H7 (cell line): ENCODE measurements at regions not wholly inside any gene's neighbourhood (a gene's known extent, or its start where the extent isn't known, plus 50 kb on each side); places are given as distances from the start of the nearest gene placed in this dataset.

Experiments
- DNase-seq: peaks from one replicate; pipeline ENCODE4 v3.0.0; 2012
- H3K27me3 ChIP-seq: 2 replicates; pipeline ENCODE4 v1.6.0; 2011; ENCODE audit warnings: mild to moderate bottlenecking, low read length; ENCODE audit not compliant: control insufficient read depth, insufficient read depth
- H3K36me3 ChIP-seq: replicated peaks from 2 replicates; pipeline ENCODE4 v1.5.1; 2011; ENCODE audit warnings: low read length; ENCODE audit not compliant: control insufficient read depth, insufficient read depth
- H3K4me3 ChIP-seq: 2 replicates; pipeline ENCODE4 v1.5.1; 2011; ENCODE audit warnings: low read depth, mild to moderate bottlenecking, control low read depth, low read length, moderate library complexity; ENCODE audit not compliant: insufficient read depth

GRCh38 chr20:53878262-53879047 is 191.9 kb downstream of the BCAS1 start:
- no peak for DNase-seq
- H3K4me3 ChIP-seq, result no peak overlapping the region
- H3K27me3 ChIP-seq, result no peaks in the 10 kb centered on the region
- no peaks in the 10 kb centered on the region for H3K36me3 ChIP-seq

GRCh38 chr20:53876956-53877355 is 193.4 kb downstream of the BCAS1 start:
- Histone ChIP-seq H3K4me3 (no peak overlapping the region), H3K27me3 (no peaks in the 10 kb centered on the region), H3K36me3 (no peaks in the 10 kb centered on the region)
- no peak for DNase-seq

- DNase-seq, result no peak
- Histone ChIP-seq H3K27me3 (no peaks in the 10 kb centered on the region), H3K36me3 (no peaks in the 10 kb centered on the region), H3K4me3 (no peak overlapping the region)
Observed at GRCh38 chr20:53876470-53876869, 193.9 kb downstream of the BCAS1 start.

GRCh38 chr20:53875452-53875851 is 194.9 kb downstream of the BCAS1 start:
- no peak for DNase-seq
- H3K4me3 ChIP-seq, result no peak overlapping the region
- H3K36me3 ChIP-seq, result no peaks in the 10 kb centered on the region
- H3K27me3 ChIP-seq, result no peaks in the 10 kb centered on the region

DNA sequence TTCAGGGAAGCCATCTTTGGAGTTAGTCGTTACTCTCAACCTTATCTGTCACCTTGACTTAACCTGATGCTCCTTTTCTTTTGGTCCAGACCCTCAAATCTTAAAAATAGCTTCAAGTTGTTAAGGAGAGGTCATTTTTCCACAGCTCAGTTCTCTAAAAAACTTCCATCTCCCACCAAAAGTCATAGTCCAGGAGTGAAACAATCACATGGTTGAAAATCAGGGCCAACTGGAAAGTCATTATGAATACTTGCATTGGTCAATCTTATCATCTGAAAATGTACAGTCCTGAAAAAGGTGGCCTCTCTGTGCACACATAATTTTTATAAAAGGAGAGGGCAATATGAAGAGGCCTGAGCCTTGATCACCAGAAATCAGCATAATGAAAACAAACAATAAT is 195.7 kb downstream of the BCAS1 start:
- DNase-seq, result no peak
- Histone ChIP-seq H3K4me3 (no peak overlapping the region), H3K36me3 (no peaks in the 10 kb centered on the region), H3K27me3 (no peaks in the 10 kb centered on the region)

GRCh38 chr20:53874104-53874503 is 196.3 kb downstream of the BCAS1 start:
- Histone ChIP-seq H3K36me3 (no peaks in the 10 kb centered on the region), H3K27me3 (no peaks in the 10 kb centered on the region), H3K4me3 (no peak overlapping the region)
- no peak for DNase-seq

GRCh38 chr20:53873230-53873604 is 197.2 kb downstream of the BCAS1 start:
- DNase-seq, result no peak
- Histone ChIP-seq H3K36me3 (no peaks in the 10 kb centered on the region), H3K27me3 (no peaks in the 10 kb centered on the region), H3K4me3 (no peak overlapping the region)

GRCh38 chr20:53872561-53873229 is 197.7 kb downstream of the BCAS1 start:
- Histone ChIP-seq H3K36me3 (no peaks in the 10 kb centered on the region), H3K27me3 (no peaks in the 10 kb centered on the region), H3K4me3 (no peak overlapping the region)
- DNase-seq, result no peak

GRCh38 chr20:53872081-53872541 is 198.3 kb downstream of the BCAS1 start:
- H3K36me3 ChIP-seq, result no peaks in the 10 kb centered on the region
- no peaks in the 10 kb centered on the region for H3K27me3 ChIP-seq
- no peak overlapping the region for H3K4me3 ChIP-seq
- no peak for DNase-seq

- no peak overlapping the region for H3K4me3 ChIP-seq
- H3K36me3 ChIP-seq, result no peaks in the 10 kb centered on the region
Observed at GRCh38 chr20:53871541-53871940, 198.9 kb downstream of the BCAS1 start.

DNA sequence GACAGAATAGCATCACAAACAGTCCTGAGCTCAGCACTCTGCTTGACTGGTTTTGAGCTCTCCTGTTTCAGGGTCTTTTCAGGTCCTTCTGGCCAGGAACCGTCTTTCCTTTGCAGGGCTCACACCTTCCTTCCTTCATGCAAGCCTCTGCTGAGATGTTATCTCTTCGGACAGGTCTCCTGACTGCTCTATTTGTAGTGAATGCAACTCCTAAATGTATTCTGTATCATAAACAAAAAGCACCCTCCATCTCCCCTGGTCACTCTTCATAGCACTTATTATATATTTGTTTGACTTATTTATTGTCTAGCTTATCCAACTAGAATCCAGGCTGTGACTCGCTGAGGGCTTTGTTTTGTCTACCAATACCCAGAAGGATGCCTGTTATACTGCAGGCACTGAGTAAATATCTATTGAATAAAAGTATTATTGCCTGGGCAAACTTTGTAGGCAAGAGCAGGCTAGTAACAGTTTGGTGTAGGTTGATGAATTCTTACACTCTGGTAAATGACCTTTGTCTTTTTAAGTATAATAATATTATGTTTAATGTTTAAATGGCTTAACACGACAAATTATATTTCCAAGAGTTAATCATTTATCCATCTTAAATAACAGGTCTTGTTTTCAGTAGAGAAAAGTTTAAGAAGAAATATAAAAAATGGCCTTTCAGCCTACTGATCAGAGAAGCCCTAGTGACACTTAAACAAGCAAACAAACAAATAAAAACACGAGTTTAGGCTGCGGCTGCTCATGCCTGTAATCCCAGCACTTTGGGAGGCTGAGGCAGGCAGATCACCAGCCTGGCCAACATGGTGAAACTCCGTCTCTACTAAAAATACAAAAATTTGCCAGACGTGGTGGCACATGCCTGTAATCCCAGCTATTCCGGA is 199.7 kb downstream of the BCAS1 start:
- DNase-seq, result no peak
- Histone ChIP-seq H3K4me3 (no peak overlapping the region), H3K27me3 (no peaks in the 10 kb centered on the region), H3K36me3 (no peaks in the 10 kb centered on the region)

More at GRCh38 chr20:53871541-53871940, 198.9 kb downstream of the BCAS1 start:
- H3K27me3 ChIP-seq, result no peaks in the 10 kb centered on the region
- DNase-seq, result no peak

- H3K4me3 ChIP-seq, result no peak overlapping the region
- no peaks in the 10 kb centered on the region for H3K36me3 ChIP-seq
- DNase-seq, result peak; percentile 39
- no peaks in the 10 kb centered on the region for H3K27me3 ChIP-seq
Observed at GRCh38 chr20:53869466-53870258, 200.7 kb downstream of the BCAS1 start.

- DNase-seq, result no peak
- Histone ChIP-seq H3K36me3 (no peaks in the 10 kb centered on the region), H3K4me3 (no peak overlapping the region), H3K27me3 (no peaks in the 10 kb centered on the region)
Observed at GRCh38 chr20:53867741-53868351, 202.5 kb downstream of the BCAS1 start.
